LNCaP clone FGC (cell line): ENCODE measurements at regions not wholly inside any gene's neighbourhood (a gene's known extent, or its start where the extent isn't known, plus 50 kb on each side); places are given as distances from the start of the nearest gene placed in this dataset.

Source experiments
- DNase-seq: peaks from one replicate; pipeline ENCODE4 v3.0.0-alpha.2; 2011; ENCODE audit warnings: low read depth
- H3K4me3 ChIP-seq: 2 replicates; pipeline ENCODE4 v1.5.1; 2011; ENCODE audit warnings: mild to moderate bottlenecking, low read depth, low read length, control low read depth
- TF ChIP-seq, protein P1 (sequence below): IDR thresholded peaks from 2 replicates; pipeline ENCODE4 v1.5.1; 2012; ENCODE audit warnings: mild to moderate bottlenecking; ENCODE audit not compliant: control insufficient read depth, insufficient read depth; ENCODE audit errors: extremely low read depth

DNA sequence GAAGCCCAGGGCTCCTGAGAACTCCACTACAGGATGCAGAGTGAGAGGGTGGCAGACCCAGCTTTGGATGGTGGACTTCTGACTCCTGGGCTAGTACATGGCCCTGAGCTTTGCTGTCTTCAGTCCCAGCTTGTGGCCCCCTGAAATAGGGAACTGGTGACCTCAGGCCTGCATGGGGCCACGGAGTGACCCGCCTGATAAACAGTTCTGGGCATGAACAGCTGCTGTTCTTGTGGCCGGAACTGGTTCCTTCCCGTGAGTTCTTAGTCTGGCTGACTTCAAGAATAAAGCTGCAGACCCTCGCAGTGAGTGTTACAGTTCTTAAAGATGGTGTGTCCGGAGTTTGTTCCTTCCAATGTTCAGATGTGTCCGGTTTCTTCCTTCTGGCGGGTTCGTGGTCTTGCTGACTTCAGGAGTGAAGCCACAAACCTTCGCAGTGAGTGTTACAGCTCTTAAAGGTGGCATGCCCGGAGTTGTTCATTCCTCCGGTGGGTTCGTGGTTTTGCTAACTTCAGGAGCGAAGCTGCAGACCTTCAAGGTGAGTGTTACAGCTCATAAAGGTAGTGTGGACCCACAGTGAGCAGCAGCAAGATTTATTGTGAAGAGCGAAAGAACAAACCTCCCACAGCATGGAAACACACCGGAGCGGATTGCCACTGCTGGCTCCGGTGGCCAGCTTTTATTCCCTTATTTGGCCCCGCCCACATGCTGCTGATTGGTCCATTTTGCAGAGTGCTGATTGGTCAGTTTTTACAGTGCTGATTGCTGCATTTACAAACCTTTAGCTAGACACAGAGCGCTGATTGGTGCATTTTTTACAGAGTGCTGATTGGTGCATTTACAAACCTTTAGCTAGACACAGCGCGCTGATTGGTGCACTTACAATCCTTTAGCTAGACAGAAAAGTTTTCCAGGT is 268.0 kb downstream of the ZEB1 start:
- TF ChIP-seq, protein P1, sequence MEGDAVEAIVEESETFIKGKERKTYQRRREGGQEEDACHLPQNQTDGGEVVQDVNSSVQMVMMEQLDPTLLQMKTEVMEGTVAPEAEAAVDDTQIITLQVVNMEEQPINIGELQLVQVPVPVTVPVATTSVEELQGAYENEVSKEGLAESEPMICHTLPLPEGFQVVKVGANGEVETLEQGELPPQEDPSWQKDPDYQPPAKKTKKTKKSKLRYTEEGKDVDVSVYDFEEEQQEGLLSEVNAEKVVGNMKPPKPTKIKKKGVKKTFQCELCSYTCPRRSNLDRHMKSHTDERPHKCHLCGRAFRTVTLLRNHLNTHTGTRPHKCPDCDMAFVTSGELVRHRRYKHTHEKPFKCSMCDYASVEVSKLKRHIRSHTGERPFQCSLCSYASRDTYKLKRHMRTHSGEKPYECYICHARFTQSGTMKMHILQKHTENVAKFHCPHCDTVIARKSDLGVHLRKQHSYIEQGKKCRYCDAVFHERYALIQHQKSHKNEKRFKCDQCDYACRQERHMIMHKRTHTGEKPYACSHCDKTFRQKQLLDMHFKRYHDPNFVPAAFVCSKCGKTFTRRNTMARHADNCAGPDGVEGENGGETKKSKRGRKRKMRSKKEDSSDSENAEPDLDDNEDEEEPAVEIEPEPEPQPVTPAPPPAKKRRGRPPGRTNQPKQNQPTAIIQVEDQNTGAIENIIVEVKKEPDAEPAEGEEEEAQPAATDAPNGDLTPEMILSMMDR: no peak
- no peak overlapping the region for H3K4me3 ChIP-seq
- DNase-seq: no peak

- DNase-seq: no peak
- TF ChIP-seq, protein P1: no peak
- H3K4me3 ChIP-seq: no peak overlapping the region
These were observed 265.9 kb downstream of the ZEB1 start for GRCh38 chr10:31584876-31585275.

GRCh38 chr10:31584098-31584631 is 265.1 kb downstream of the ZEB1 start:
- TF ChIP-seq, protein P1: no peak
- H3K4me3 ChIP-seq: no peak overlapping the region
- no peak for DNase-seq

- no peak overlapping the region for H3K4me3 ChIP-seq
- TF ChIP-seq, protein P1: no peak
- no peak for DNase-seq
These were observed 264.3 kb downstream of the ZEB1 start for GRCh38 chr10:31583293-31583692.

DNA sequence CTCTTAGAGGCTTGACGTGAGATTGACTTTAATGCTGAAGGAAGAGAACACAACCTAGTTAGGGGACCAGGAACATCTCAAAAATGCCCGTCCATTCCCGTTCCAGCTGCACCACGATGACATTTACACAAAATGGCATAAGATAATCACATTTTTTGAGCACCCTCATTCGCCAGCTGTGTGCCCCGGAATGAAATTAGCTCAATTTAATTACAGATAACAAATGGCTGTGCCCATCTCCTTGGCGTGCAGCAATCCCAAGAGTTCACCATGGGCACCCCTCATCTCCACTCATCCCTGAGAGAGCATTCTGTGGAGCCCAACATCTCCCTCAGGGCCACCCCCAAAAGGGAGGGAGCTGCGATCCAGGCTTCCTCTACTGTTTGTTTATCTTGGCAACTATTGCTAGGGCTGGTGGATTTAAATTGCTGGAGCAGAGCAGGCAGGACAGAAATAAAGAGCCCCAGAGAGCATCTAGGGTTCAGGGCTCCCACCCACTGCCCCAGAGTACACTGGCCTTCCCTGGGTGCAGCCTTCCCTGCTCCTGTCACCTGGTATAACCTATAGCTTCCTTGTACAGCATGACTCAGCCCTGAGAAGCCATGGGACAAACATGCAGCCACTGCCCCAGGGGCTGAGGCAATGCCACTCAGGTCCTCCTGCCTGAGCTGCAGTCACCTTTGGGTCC is 263.5 kb downstream of the ZEB1 start:
- TF ChIP-seq, protein P1: no peak
- no peak overlapping the region for H3K4me3 ChIP-seq
- no peak for DNase-seq

DNA sequence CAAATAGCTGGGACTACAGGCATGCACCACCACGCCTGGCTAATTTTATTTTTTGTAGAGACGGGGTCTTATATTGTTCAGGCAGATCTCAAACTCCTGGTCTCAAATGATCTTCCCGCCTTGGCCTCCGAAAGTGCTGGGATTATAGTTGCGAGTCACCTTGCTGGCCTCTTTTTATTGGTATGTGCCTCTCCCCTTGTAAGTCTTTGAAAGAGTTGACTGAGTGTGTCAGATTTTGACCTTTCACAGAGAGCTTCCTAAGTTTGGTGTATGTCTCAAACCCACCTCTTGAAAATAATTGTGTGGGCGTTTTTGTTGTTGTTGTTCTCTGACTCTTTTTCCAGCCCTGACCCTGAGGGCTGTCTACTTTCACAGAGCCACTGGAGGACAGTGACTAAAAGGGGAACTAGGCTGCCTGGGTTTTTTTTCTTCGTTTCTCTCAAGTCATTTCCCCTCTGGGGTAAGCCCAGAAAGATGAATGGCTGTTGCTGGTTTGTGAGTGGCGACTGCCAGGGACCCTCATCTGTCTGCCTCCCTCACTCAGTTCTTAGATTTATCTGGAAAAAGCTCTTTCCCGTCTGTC is 262.8 kb downstream of the ZEB1 start:
- no peak for DNase-seq
- H3K4me3 ChIP-seq: no peak overlapping the region
- TF ChIP-seq, protein P1: no peak
